Mammary epithelial cell (primary cell): ENCODE measurements at regions not wholly inside any gene's neighbourhood (a gene's known extent, or its start where the extent isn't known, plus 50 kb on each side); places are given as distances from the start of the nearest gene placed in this dataset.

Experiments used
- CTCF ChIP-seq, 2 donors: IDR thresholded peaks in 1 of 2; conservative IDR thresholded peaks in 1 of 2; 2 replicates each; pipeline ENCODE4 v1.5.1; 2011 to 2012; ENCODE audit warnings: inconsistent platforms in 2 of 2, low read length in 2 of 2, mild to moderate bottlenecking in 2 of 2, control low read depth in 1 of 2, low read depth in 1 of 2; ENCODE audit not compliant: insufficient read depth in 1 of 2; ENCODE audit errors: extremely low read depth in 1 of 2
- EZH2 ChIP-seq: IDR thresholded peaks from 2 replicates; pipeline ENCODE4 v1.6.1; 2012; ENCODE audit warnings: low read length, inconsistent platforms, borderline replicate concordance

DNA sequence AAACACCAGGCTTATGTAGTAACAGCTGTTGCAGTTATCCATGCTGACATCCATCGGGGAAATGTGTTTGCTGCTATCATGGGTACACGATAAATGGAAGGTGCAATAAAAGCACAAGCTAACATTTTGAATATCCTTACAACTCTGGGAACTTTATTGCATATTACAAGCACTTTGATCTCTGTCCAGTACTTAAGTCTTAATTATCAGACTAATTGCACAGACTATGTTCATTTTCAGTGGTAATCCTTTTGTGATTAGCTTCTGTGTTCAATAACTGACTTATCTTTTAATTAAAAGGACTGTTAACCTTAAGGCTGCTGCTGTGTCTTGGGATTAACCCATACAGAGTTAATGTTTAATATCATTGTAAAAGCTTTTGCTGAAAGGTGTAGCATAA, 101.4 kb upstream of the ATP5MC3 start:
- TF ChIP-seq CTCF (conservative IDR thresholded peaks at IDR 0.05 in 1 of 2, IDR thresholded peaks at IDR 0.05 in 1 of 2; ENCODE audit: extremely low read depth in 1 of 2, insufficient read depth in 1 of 2, low read depth in 1 of 2, low read length in 2 of 2) (no peak), EZH2 (no peak)
